ENCODE measurements at regions not wholly inside any gene's neighbourhood (a gene's known extent, or its start where the extent isn't known, plus 50 kb on each side); places are given as distances from the start of the nearest gene placed in this dataset.

DNA sequence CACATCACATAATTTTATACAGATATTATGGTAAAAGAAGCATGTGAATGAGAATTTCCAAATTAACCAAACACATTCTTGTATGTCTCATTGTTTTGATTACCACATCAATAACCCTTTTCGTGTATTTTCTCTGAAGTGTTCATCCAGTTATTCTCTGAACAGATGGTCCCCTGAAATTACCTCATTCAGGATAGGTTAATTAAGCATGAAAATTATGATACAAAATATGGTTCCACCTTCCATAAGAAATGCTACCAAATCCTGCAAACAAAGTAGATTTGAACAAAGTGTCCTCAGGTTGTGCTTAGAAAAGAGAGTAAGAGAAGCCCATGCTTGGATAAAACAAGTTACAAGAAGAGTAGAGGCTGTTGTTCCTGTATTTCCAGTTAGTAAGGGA, 83.1 kb upstream of the LMNB1 start:
- H3K36me3 ChIP-seq (replicated peaks in 1 of 2; ENCODE audit: control insufficient read depth in 1 of 2, insufficient read depth in 2 of 2, low read length in 2 of 2) = no peaks in the 10 kb centered on the region
- H3K27ac ChIP-seq (ENCODE audit: low read depth in 1 of 2, low read length in 2 of 2) = no peak overlapping the region
- no peaks in the 10 kb centered on the region for H3K36me3 Mint-ChIP-seq
- no peaks in the 10 kb centered on the region for H3K27me3 ChIP-seq (ENCODE audit: control insufficient read depth in 2 of 2, insufficient read depth in 2 of 2, low read length in 2 of 2)
- peaks cover 13 to 23% of the 10 kb centered on the region in 2 donors for H3K4me1 ChIP-seq (ENCODE audit: control insufficient read depth in 1 of 2, insufficient read depth in 2 of 2, low read length in 2 of 2)
- H3K9me3 Mint-ChIP-seq = peaks cover 0 to 3% (median 0%) of the 10 kb centered on the region in 7 donors
- intact Hi-C loops (cut with micrococcal nuclease) = no loop called here
- H3K27me3 Mint-ChIP-seq (ENCODE audit: low read depth in 3 of 3) = no peaks in the 10 kb centered on the region
- no peaks in the 10 kb centered on the region for H3K9me3 ChIP-seq (replicated peaks in 1 of 2; ENCODE audit: control insufficient read depth in 1 of 2, insufficient read depth in 1 of 2, low read length in 2 of 2)
- DNase-seq = no peak
- TF ChIP-seq, protein P1, sequence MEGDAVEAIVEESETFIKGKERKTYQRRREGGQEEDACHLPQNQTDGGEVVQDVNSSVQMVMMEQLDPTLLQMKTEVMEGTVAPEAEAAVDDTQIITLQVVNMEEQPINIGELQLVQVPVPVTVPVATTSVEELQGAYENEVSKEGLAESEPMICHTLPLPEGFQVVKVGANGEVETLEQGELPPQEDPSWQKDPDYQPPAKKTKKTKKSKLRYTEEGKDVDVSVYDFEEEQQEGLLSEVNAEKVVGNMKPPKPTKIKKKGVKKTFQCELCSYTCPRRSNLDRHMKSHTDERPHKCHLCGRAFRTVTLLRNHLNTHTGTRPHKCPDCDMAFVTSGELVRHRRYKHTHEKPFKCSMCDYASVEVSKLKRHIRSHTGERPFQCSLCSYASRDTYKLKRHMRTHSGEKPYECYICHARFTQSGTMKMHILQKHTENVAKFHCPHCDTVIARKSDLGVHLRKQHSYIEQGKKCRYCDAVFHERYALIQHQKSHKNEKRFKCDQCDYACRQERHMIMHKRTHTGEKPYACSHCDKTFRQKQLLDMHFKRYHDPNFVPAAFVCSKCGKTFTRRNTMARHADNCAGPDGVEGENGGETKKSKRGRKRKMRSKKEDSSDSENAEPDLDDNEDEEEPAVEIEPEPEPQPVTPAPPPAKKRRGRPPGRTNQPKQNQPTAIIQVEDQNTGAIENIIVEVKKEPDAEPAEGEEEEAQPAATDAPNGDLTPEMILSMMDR (IDR thresholded peaks at IDR 0.05) = no peak
- peak overlapping the region in 2 of 7 donors; percentile 1 to 20 for H3K27ac Mint-ChIP-seq
- H3K4me2 ChIP-seq (replicated peaks; ENCODE audit: extremely low read depth, low read length, poor library complexity, severe bottlenecking) = no peak overlapping the region
- no peaks in the 10 kb centered on the region for H4K20me1 ChIP-seq (ENCODE audit: insufficient read depth, low read length)
- no peaks in the 10 kb centered on the region for H3K79me2 ChIP-seq (ENCODE audit: insufficient read depth, low read length)
- no peak overlapping the region for H3K9ac ChIP-seq (ENCODE audit: insufficient read depth, low read length, poor library complexity, severe bottlenecking)
- no peak overlapping the region for H3K4me3 Mint-ChIP-seq
- no peak overlapping the region for H3K4me3 ChIP-seq (replicated peaks in 1 of 3; ENCODE audit: low read depth in 2 of 3, low read length in 3 of 3)
- H2AFZ ChIP-seq (ENCODE audit: insufficient read depth, low read depth, low read length, poor library complexity, severe bottlenecking) = no peak overlapping the region
- WGBS (ENCODE audit: insufficient coverage) = no CpG with 5 or more reads among the region's 1 CpG
- peaks cover 14% of the 10 kb centered on the region for H3K4me1 Mint-ChIP-seq

DNA sequence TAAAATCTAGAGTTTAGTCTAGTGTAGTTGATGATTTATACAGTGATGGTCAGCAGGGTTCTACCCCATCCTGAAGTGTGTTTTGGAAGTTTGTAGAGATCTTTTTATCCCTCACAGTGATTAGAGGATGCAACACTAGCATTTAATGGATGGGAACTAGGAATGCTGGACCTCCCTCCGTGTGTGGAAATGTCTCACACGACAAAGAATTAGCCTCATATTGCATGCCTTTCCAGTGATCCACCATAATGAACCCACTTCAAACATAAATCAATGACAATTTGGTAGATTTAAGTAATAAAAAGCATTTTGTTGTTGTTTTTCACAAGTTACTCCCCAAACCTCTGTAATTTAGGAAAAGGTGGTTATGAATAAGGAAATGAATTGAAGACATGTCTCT, 82.5 kb upstream of the LMNB1 start:
- Histone ChIP-seq H3K4me3 (replicated peaks in 1 of 3; ENCODE audit: low read depth in 2 of 3, low read length in 3 of 3) (no peak overlapping the region), H3K9me3 (replicated peaks in 1 of 2; ENCODE audit: control insufficient read depth in 1 of 2, insufficient read depth in 1 of 2, low read length in 2 of 2) (no peaks in the 10 kb centered on the region), H3K36me3 (replicated peaks in 1 of 2; ENCODE audit: control insufficient read depth in 1 of 2, insufficient read depth in 2 of 2, low read length in 2 of 2) (no peaks in the 10 kb centered on the region), H3K27me3 (ENCODE audit: control insufficient read depth in 2 of 2, insufficient read depth in 2 of 2, low read length in 2 of 2) (no peaks in the 10 kb centered on the region), H3K27ac (ENCODE audit: low read depth in 1 of 2, low read length in 2 of 2) (peak overlapping the region in 1 of 2 donors; percentile 62), H3K79me2 (ENCODE audit: insufficient read depth, low read length) (no peaks in the 10 kb centered on the region), H3K9ac (ENCODE audit: insufficient read depth, low read length, poor library complexity, severe bottlenecking) (no peak overlapping the region), H2AFZ (ENCODE audit: insufficient read depth, low read depth, low read length, poor library complexity, severe bottlenecking) (no peak overlapping the region), H3K4me2 (replicated peaks; ENCODE audit: extremely low read depth, low read length, poor library complexity, severe bottlenecking) (no peak overlapping the region), H4K20me1 (ENCODE audit: insufficient read depth, low read length) (no peaks in the 10 kb centered on the region), H3K4me1 (ENCODE audit: control insufficient read depth in 1 of 2, insufficient read depth in 2 of 2, low read length in 2 of 2) (peaks cover 13 to 25% of the 10 kb centered on the region in 2 donors)
- TF ChIP-seq, protein P1 (IDR thresholded peaks at IDR 0.05) = no peak
- no CpG with 5 or more reads among the region's 2 CpGs for WGBS (ENCODE audit: insufficient coverage)
- intact Hi-C loops (cut with micrococcal nuclease) = no loop called here
- no peak for DNase-seq
- peaks cover 14% of the 10 kb centered on the region for H3K4me1 Mint-ChIP-seq
- no peaks in the 10 kb centered on the region for H3K36me3 Mint-ChIP-seq
- no peak overlapping the region for H3K4me3 Mint-ChIP-seq
- H3K27ac Mint-ChIP-seq = peak overlapping the region; percentile 80 to 94 (median 87)
- peaks cover 0 to 3% (median 0%) of the 10 kb centered on the region in 7 donors for H3K9me3 Mint-ChIP-seq
- H3K27me3 Mint-ChIP-seq (ENCODE audit: low read depth in 3 of 3) = no peaks in the 10 kb centered on the region
